Neural progenitor cell (in vitro differentiated cells): ENCODE measurements at regions not wholly inside any gene's neighbourhood (a gene's known extent, or its start where the extent isn't known, plus 50 kb on each side); places are given as distances from the start of the nearest gene placed in this dataset.

ENCODE experiments used
- DNase-seq: peaks from one replicate; pipeline ENCODE4 v3.0.0-alpha.2; 2016; ENCODE audit warnings: low spot score
- H2AFZ ChIP-seq: fragments of 200-600 bp; sonication (generic); replicated peaks from 2 replicates; pipeline ENCODE4 v1.6.1; 2016; ENCODE audit warnings: antibody characterized with exemption
- H3F3A ChIP-seq: fragments of 200-600 bp; sonication (generic); 2 replicates; pipeline ENCODE4 v1.6.1; 2016; ENCODE audit warnings: antibody characterized with exemption, low read depth
- H3K27ac ChIP-seq: fragments of 200-600 bp; sonication (generic); 2 replicates; pipeline ENCODE4 v1.5.1; 2016; ENCODE audit warnings: mild to moderate bottlenecking
- H3K27me3 ChIP-seq: fragments of 200-600 bp; sonication (generic); 2 replicates; pipeline ENCODE4 v1.6.1; 2016; ENCODE audit warnings: mild to moderate bottlenecking, moderate library complexity
- H3K36me3 ChIP-seq: fragments of 200-600 bp; sonication (generic); 2 replicates; pipeline ENCODE4 v1.5.1; 2016
- H3K4me1 ChIP-seq: fragments of 200-600 bp; sonication (generic); 2 replicates; pipeline ENCODE4 v1.6.1; 2016; ENCODE audit warnings: mixed run types
- H3K4me2 ChIP-seq: fragments of 200-600 bp; sonication (generic); 2 replicates; pipeline ENCODE4 v1.6.1; 2016
- H3K4me3 ChIP-seq: fragments of 200-600 bp; sonication (generic); 2 replicates; pipeline ENCODE4 v1.5.1; 2016
- H3K79me2 ChIP-seq: fragments of 200-600 bp; sonication (generic); 2 replicates; pipeline ENCODE4 v1.6.1; 2016; ENCODE audit warnings: low read depth
- H3K9ac ChIP-seq: fragments of 200-600 bp; sonication (generic); 2 replicates; pipeline ENCODE4 v1.6.1; 2016
- H3K9me3 ChIP-seq: fragments of 200-600 bp; sonication (generic); 2 replicates; pipeline ENCODE4 v1.5.1; 2016; ENCODE audit warnings: low read depth
- H4K20me1 ChIP-seq: fragments of 200-600 bp; sonication (generic); 2 replicates; pipeline ENCODE4 v1.6.1; 2016; ENCODE audit warnings: low read depth
- H3K27ac Mint-ChIP-seq: 3 replicates; pipeline ENCODE4 v1.8.0; 2021; ENCODE audit warnings: mixed read lengths
- H3K27me3 Mint-ChIP-seq: 2 replicates; pipeline ENCODE4 v1.8.0; 2022; ENCODE audit warnings: low read depth, mild to moderate bottlenecking, inconsistent platforms, moderate library complexity, mixed read lengths; ENCODE audit not compliant: insufficient read depth
- H3K36me3 Mint-ChIP-seq: 3 replicates; pipeline ENCODE4 v1.8.0; 2021; ENCODE audit warnings: mixed read lengths
- H3K4me1 Mint-ChIP-seq: 3 replicates; pipeline ENCODE4 v1.8.0; 2021; ENCODE audit warnings: mixed read lengths
- H3K4me3 Mint-ChIP-seq: 3 replicates; pipeline ENCODE4 v1.8.0; 2021; ENCODE audit warnings: mild to moderate bottlenecking, moderate library complexity, mixed read lengths
- H3K9me3 Mint-ChIP-seq: 3 replicates; pipeline ENCODE4 v1.8.0; 2020; ENCODE audit warnings: mixed read lengths
- CTCF ChIP-seq: fragments of 200-600 bp; sonication (generic); IDR thresholded peaks from 2 replicates; pipeline ENCODE4 v1.5.1; 2017; ENCODE audit warnings: antibody characterized with exemption, mild to moderate bottlenecking
- EZH2 ChIP-seq: fragments of 200-600 bp; sonication (generic); IDR thresholded peaks from 2 replicates; pipeline ENCODE4 v1.6.1; 2017; ENCODE audit warnings: antibody characterized with exemption, mild to moderate bottlenecking, moderate library complexity
- EZH2phosphoT487 ChIP-seq: fragments of 200-600 bp; sonication (generic); IDR thresholded peaks from 2 replicates; pipeline ENCODE4 v1.6.1; 2017; ENCODE audit warnings: antibody characterized with exemption

GRCh38 chr5:100430268-100431195 is 104.6 kb upstream of the FAM174A start:
- Mint-ChIP-seq H3K27ac (no peak overlapping the region), H3K4me1 (no peaks in the 10 kb centered on the region)
- no peaks in the 10 kb centered on the region for H3K9me3 ChIP-seq

DNA sequence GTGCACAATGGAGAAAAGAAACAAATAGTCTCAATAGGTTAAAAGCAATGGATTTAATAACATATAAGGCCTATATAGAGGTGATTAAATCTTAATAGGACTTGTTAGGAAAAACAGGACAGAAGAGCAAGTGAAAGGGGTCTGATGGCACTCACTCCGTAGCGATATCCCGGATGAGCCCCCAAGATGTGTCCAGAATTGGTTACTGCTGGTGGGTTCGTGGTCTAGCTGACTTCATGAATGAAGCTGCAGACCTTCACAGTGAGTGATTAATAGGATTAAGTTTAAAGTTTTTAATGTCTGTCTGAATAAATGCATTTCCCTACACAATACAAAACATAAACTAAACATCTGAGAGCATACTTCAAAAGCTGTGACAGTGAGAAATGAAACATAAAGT is 110.4 kb upstream of the FAM174A start:
- H3K27ac Mint-ChIP-seq, result no peak overlapping the region
- H3K27ac ChIP-seq, result no peak overlapping the region
- DNase-seq, result no peak
- H3K4me1 Mint-ChIP-seq, result peaks cover 5% of the 10 kb centered on the region
- no peak overlapping the region for H3K4me3 Mint-ChIP-seq
- no peaks in the 10 kb centered on the region for H3K27me3 Mint-ChIP-seq
- H3K9me3 ChIP-seq, result peaks cover 5% of the 10 kb centered on the region
- no peak overlapping the region for H2AFZ ChIP-seq
- no peaks in the 10 kb centered on the region for H3K36me3 ChIP-seq
- peaks cover 10% of the 10 kb centered on the region for H3K9me3 Mint-ChIP-seq
- H3K79me2 ChIP-seq, result no peaks in the 10 kb centered on the region
- no peak overlapping the region for H3K9ac ChIP-seq
- TF ChIP-seq CTCF (no peak), EZH2 (no peak), EZH2phosphoT487 (no peak)
- peaks cover 10% of the 10 kb centered on the region for H3K4me1 ChIP-seq
- no peaks in the 10 kb centered on the region for H3K27me3 ChIP-seq
- H3K4me2 ChIP-seq, result no peak overlapping the region
- no peaks in the 10 kb centered on the region for H4K20me1 ChIP-seq
- peaks cover 7% of the 10 kb centered on the region for H3K36me3 Mint-ChIP-seq
- H3F3A ChIP-seq, result no peaks in the 10 kb centered on the region
- H3K4me3 ChIP-seq, result no peak overlapping the region

More at GRCh38 chr5:100430268-100431195, 104.6 kb upstream of the FAM174A start:
- Histone ChIP-seq H3K4me2 (no peak overlapping the region), H3K79me2 (no peaks in the 10 kb centered on the region), H3K4me1 (no peaks in the 10 kb centered on the region), H2AFZ (peak overlapping the region; percentile 32), H3K27me3 (no peaks in the 10 kb centered on the region), H3K36me3 (no peaks in the 10 kb centered on the region), H4K20me1 (no peaks in the 10 kb centered on the region), H3K9ac (no peak overlapping the region), H3F3A (no peaks in the 10 kb centered on the region), H3K27ac (no peak overlapping the region), H3K4me3 (no peak overlapping the region)
- no peak overlapping the region for H3K4me3 Mint-ChIP-seq
- peaks cover under 1% of the 10 kb centered on the region for H3K36me3 Mint-ChIP-seq
- TF ChIP-seq CTCF (peak; percentile 90), EZH2phosphoT487 (no peak), EZH2 (no peak)
- DNase-seq, result peak; percentile 58
- H3K9me3 Mint-ChIP-seq, result no peaks in the 10 kb centered on the region
- H3K27me3 Mint-ChIP-seq, result no peaks in the 10 kb centered on the region

DNA sequence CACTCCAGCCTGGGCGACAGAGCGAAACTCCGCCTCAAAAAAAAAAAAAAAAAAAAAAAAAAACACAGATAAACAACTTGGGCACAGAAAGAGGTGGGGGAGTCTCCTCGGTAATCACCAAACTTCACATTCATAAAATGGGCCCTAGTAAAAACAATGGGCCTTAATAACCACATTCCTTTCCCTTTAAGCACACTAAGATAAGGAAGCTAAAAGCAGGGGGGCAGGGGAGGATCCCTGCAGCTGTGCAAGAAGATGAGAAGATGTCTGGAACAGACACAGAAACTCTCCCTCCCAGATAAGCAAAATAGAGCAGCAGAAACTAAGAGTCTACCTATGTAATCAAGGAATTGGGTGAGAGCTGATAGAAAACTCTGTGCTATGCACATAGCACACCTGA is 111.2 kb upstream of the FAM174A start:
- no peak overlapping the region for H3K4me2 ChIP-seq
- no peak overlapping the region for H3K27ac Mint-ChIP-seq
- H3K27ac ChIP-seq, result no peak overlapping the region
- H2AFZ ChIP-seq, result no peak overlapping the region
- no peaks in the 10 kb centered on the region for H4K20me1 ChIP-seq
- H3K9ac ChIP-seq, result no peak overlapping the region
- peaks cover 13% of the 10 kb centered on the region for H3K4me1 ChIP-seq
- no peak overlapping the region for H3K4me3 Mint-ChIP-seq
- H3K4me1 Mint-ChIP-seq, result peaks cover 8% of the 10 kb centered on the region
- H3K79me2 ChIP-seq, result no peaks in the 10 kb centered on the region
- H3K27me3 Mint-ChIP-seq, result no peaks in the 10 kb centered on the region
- H3K36me3 Mint-ChIP-seq, result peaks cover 7% of the 10 kb centered on the region
- DNase-seq, result no peak
- TF ChIP-seq EZH2 (no peak), EZH2phosphoT487 (no peak), CTCF (no peak)
- H3K4me3 ChIP-seq, result no peak overlapping the region
- H3K27me3 ChIP-seq, result no peaks in the 10 kb centered on the region
- no peaks in the 10 kb centered on the region for H3K36me3 ChIP-seq
- H3K9me3 ChIP-seq, result peaks cover 5% of the 10 kb centered on the region
- H3F3A ChIP-seq, result no peaks in the 10 kb centered on the region
- H3K9me3 Mint-ChIP-seq, result peaks cover 10% of the 10 kb centered on the region
